ENCODE measurements at regions not wholly inside any gene's neighbourhood (a gene's known extent, or its start where the extent isn't known, plus 50 kb on each side); places are given as distances from the start of the nearest gene placed in this dataset.

DNA sequence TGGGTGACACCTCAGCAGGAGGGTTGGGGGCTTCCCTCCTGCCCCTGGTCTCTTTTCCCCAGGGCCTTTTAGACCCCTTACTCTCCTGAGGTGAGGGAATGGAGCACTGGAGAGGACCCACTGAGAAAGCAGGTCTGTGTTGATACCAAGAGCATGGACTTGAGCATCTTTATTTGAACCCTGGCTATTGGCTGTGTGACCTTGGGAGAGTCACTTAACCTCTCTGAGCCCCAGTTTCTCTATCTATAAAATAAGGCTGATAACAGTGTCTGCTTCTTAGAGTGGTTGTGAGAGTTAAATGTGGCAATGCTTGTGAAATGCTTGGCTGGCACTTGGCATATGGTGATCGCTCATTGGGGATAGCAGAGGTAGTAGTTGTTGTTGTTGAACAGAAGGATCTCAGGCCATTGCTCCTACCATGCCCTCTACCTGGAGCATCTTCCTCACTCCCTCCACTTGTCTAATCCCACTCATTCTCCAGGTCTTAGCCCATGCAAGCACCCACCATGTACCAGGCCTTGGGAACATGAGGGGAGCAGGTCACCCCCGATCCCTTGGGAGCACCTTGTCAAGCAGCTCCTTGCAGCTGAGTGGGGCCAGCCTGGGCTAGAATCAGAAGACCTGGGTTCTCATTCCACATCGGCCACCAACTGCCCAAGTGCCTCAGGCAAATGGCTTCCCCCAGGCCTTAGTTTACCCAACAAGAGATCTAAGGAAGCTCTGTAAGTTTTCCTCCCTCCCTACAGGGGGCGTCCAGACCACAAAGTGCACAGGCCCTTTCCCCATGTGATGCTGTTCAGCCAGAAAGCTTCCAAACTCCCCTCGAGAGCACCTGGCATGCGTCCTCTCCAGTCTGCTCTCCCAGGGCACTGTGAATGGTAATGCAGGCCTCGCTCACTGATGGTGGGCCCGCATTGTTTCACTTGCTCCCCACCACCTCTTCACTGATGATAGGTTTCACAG, 96.7 kb downstream of the LSM3 start:
- H3K4me1 Mint-ChIP-seq, result peaks cover 86% of the 10 kb centered on the region
- H3K27me3 Mint-ChIP-seq (ENCODE audit: low read depth), result peaks cover under 1% of the 10 kb centered on the region; the same call in 1 of the 2 replicates
- DNase-seq (ENCODE audit: low spot score), result peak; percentile 55
- peak; percentile 25 for ATAC-seq
- no peak overlapping the region for H3K4me3 Mint-ChIP-seq
- no peaks in the 10 kb centered on the region for H3K36me3 Mint-ChIP-seq
- no peak overlapping the region for H3K27ac Mint-ChIP-seq
- CTCF ChIA-PET, result interaction anchor here (0.7 to 4.9 kb wide), 31 partner anchors 8 to 273 kb away, joined by 3 to 47 read pairs (median 4); no protein-coding TSS in a partner anchor
- no peaks in the 10 kb centered on the region for H3K9me3 Mint-ChIP-seq
- POLR2A ChIA-PET, result interaction anchor here (1.0 kb wide), 1 partner anchor 127 kb away, joined by 3 read pairs; the partner anchor contains the start of gene SLC6A6
- TF ChIP-seq TP53 (CRISPR knock-in tag; IDR thresholded peaks at IDR 0.05) (no peak), TCF7 (CRISPR knock-in tag; IDR thresholded peaks at IDR 0.05; ENCODE audit: low read depth) (no peak), ZNF416 (CRISPR knock-in tag; IDR thresholded peaks at IDR 0.05) (no peak), PRRX2 (CRISPR knock-in tag; IDR thresholded peaks at IDR 0.05) (no peak), ZNF423 (CRISPR knock-in tag; IDR thresholded peaks at IDR 0.05) (no peak), OVOL2 (CRISPR knock-in tag; IDR thresholded peaks at IDR 0.05; ENCODE audit: borderline replicate concordance) (no peak), MYBL2 (CRISPR knock-in tag; IDR thresholded peaks at IDR 0.05) (no peak)
- TF ChIP-seq, protein P1, sequence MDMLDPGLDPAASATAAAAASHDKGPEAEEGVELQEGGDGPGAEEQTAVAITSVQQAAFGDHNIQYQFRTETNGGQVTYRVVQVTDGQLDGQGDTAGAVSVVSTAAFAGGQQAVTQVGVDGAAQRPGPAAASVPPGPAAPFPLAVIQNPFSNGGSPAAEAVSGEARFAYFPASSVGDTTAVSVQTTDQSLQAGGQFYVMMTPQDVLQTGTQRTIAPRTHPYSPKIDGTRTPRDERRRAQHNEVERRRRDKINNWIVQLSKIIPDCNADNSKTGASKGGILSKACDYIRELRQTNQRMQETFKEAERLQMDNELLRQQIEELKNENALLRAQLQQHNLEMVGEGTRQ (CRISPR knock-in tag; IDR thresholded peaks at IDR 0.05), result peak; percentile 46; the same call in 1 of the 2 replicates
- TF ChIP-seq, protein P2, sequence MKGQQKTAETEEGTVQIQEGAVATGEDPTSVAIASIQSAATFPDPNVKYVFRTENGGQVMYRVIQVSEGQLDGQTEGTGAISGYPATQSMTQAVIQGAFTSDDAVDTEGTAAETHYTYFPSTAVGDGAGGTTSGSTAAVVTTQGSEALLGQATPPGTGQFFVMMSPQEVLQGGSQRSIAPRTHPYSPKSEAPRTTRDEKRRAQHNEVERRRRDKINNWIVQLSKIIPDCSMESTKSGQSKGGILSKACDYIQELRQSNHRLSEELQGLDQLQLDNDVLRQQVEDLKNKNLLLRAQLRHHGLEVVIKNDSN (CRISPR knock-in tag; IDR thresholded peaks at IDR 0.05), result peak; percentile 44; the same call in 1 of the 2 replicates
- TF ChIP-seq, protein P3, sequence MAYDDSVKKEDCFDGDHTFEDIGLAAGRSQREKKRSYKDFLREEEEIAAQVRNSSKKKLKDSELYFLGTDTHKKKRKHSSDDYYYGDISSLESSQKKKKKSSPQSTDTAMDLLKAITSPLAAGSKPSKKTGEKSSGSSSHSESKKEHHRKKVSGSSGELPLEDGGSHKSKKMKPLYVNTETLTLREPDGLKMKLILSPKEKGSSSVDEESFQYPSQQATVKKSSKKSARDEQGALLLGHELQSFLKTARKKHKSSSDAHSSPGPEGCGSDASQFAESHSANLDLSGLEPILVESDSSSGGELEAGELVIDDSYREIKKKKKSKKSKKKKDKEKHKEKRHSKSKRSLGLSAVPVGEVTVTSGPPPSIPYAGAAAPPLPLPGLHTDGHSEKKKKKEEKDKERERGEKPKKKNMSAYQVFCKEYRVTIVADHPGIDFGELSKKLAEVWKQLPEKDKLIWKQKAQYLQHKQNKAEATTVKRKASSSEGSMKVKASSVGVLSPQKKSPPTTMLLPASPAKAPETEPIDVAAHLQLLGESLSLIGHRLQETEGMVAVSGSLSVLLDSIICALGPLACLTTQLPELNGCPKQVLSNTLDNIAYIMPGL (CRISPR knock-in tag; IDR thresholded peaks at IDR 0.05), result no peak
- TF ChIP-seq, protein P4, sequence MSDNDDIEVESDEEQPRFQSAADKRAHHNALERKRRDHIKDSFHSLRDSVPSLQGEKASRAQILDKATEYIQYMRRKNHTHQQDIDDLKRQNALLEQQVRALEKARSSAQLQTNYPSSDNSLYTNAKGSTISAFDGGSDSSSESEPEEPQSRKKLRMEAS (CRISPR knock-in tag; IDR thresholded peaks at IDR 0.05), result peak; percentile 67; the same call in 1 of the 2 replicates
- TF ChIP-seq, protein P5, sequence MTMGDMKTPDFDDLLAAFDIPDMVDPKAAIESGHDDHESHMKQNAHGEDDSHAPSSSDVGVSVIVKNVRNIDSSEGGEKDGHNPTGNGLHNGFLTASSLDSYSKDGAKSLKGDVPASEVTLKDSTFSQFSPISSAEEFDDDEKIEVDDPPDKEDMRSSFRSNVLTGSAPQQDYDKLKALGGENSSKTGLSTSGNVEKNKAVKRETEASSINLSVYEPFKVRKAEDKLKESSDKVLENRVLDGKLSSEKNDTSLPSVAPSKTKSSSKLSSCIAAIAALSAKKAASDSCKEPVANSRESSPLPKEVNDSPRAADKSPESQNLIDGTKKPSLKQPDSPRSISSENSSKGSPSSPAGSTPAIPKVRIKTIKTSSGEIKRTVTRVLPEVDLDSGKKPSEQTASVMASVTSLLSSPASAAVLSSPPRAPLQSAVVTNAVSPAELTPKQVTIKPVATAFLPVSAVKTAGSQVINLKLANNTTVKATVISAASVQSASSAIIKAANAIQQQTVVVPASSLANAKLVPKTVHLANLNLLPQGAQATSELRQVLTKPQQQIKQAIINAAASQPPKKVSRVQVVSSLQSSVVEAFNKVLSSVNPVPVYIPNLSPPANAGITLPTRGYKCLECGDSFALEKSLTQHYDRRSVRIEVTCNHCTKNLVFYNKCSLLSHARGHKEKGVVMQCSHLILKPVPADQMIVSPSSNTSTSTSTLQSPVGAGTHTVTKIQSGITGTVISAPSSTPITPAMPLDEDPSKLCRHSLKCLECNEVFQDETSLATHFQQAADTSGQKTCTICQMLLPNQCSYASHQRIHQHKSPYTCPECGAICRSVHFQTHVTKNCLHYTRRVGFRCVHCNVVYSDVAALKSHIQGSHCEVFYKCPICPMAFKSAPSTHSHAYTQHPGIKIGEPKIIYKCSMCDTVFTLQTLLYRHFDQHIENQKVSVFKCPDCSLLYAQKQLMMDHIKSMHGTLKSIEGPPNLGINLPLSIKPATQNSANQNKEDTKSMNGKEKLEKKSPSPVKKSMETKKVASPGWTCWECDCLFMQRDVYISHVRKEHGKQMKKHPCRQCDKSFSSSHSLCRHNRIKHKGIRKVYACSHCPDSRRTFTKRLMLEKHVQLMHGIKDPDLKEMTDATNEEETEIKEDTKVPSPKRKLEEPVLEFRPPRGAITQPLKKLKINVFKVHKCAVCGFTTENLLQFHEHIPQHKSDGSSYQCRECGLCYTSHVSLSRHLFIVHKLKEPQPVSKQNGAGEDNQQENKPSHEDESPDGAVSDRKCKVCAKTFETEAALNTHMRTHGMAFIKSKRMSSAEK (CRISPR knock-in tag; IDR thresholded peaks at IDR 0.05; ENCODE audit: borderline replicate concordance), result 0 out of 2 replicates have a peak, but pooled peaks have one; percentile 21
- TF ChIP-seq, protein P6, sequence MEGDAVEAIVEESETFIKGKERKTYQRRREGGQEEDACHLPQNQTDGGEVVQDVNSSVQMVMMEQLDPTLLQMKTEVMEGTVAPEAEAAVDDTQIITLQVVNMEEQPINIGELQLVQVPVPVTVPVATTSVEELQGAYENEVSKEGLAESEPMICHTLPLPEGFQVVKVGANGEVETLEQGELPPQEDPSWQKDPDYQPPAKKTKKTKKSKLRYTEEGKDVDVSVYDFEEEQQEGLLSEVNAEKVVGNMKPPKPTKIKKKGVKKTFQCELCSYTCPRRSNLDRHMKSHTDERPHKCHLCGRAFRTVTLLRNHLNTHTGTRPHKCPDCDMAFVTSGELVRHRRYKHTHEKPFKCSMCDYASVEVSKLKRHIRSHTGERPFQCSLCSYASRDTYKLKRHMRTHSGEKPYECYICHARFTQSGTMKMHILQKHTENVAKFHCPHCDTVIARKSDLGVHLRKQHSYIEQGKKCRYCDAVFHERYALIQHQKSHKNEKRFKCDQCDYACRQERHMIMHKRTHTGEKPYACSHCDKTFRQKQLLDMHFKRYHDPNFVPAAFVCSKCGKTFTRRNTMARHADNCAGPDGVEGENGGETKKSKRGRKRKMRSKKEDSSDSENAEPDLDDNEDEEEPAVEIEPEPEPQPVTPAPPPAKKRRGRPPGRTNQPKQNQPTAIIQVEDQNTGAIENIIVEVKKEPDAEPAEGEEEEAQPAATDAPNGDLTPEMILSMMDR (IDR thresholded peaks at IDR 0.05), result peak; percentile 46; the same call in 1 of the 2 replicates

Measured in WTC11 (cell line).